Natural killer cell (primary cell): ENCODE measurements at regions not wholly inside any gene's neighbourhood (a gene's known extent, or its start where the extent isn't known, plus 50 kb on each side); places are given as distances from the start of the nearest gene placed in this dataset.

Source experiments
- ATAC-seq, 3 donors: fragments of 150-1000 bp in 2 of 3; fragments of 200-7000 bp in 1 of 3; cut with Tn5 transposase; 1 replicate in 1 of 3; 2 replicates in 2 of 3; pipeline ENCODE4 v1.10.0; 2021; ENCODE audit warnings: mild to moderate bottlenecking in 2 of 3, moderate library complexity in 2 of 3
- DNase-seq, 2 donors: peaks; one replicate each; pipeline versions ENCODE4 v3.0.0 to v3.0.0-alpha.2; 2013 to 2021; ENCODE audit warnings: mixed read lengths in 1 of 2
- H3K27ac ChIP-seq: one replicate; pipeline ENCODE4 v1.5.1; 2013; ENCODE audit warnings: mild to moderate bottlenecking, low read length
- H3K27me3 ChIP-seq: one replicate; pipeline ENCODE4 v1.6.1; 2013; ENCODE audit warnings: low read length; ENCODE audit not compliant: control insufficient read depth, insufficient read depth
- H3K36me3 ChIP-seq: one replicate; pipeline ENCODE4 v1.6.1; 2013; ENCODE audit warnings: low read length; ENCODE audit not compliant: control insufficient read depth, insufficient read depth
- H3K4me1 ChIP-seq: one replicate; pipeline ENCODE4 v1.6.1; 2013; ENCODE audit warnings: low read length; ENCODE audit not compliant: control insufficient read depth, insufficient read depth
- H3K4me3 ChIP-seq: one replicate; pipeline ENCODE4 v1.5.1; 2013; ENCODE audit warnings: low read length
- H3K9me3 ChIP-seq: one replicate; pipeline ENCODE4 v1.6.1; 2013; ENCODE audit warnings: low read length; ENCODE audit not compliant: control insufficient read depth, insufficient read depth
- H3K27ac Mint-ChIP-seq, 2 donors: one replicate each; pipeline ENCODE4 v1.8.0; 2022; ENCODE audit warnings: mild to moderate bottlenecking in 2 of 2, mixed read lengths in 2 of 2, moderate library complexity in 1 of 2
- H3K27me3 Mint-ChIP-seq, 2 donors: one replicate each; pipeline ENCODE4 v1.8.0; 2022; ENCODE audit warnings: low read depth in 2 of 2, mixed read lengths in 2 of 2
- H3K36me3 Mint-ChIP-seq: one replicate; pipeline ENCODE4 v1.8.0; 2022; ENCODE audit warnings: mixed read lengths
- H3K4me1 Mint-ChIP-seq, 2 donors: one replicate each; pipeline ENCODE4 v1.8.0; 2022; ENCODE audit warnings: mixed read lengths in 2 of 2
- H3K4me3 Mint-ChIP-seq: one replicate; pipeline ENCODE4 v1.8.0; 2022; ENCODE audit warnings: mild to moderate bottlenecking, moderate library complexity, mixed read lengths
- H3K9me3 Mint-ChIP-seq, 2 donors: one replicate each; pipeline ENCODE4 v1.8.0; 2022; ENCODE audit warnings: mixed read lengths in 2 of 2
- WGBS: methylation state at CpG from one replicate; pipeline ENCODE4 v1.1.7; 2013; ENCODE audit warnings: missing lambda C conversion rate; ENCODE audit not compliant: insufficient coverage; 5-methylcytosine and 5-hydroxymethylcytosine counted together
- intact Hi-C: fragments of 100-400 bp; cut with micrococcal nuclease; formaldehyde crosslinking; loops from one replicate; pipeline ENCODE4 v1.14.2; 2022
- TF ChIP-seq, protein P1 (sequence below): fragments of 200-600 bp; IDR thresholded peaks from one replicate; pipeline ENCODE4 v1.8.0; 2022; ENCODE audit warnings: antibody characterized with exemption

DNA sequence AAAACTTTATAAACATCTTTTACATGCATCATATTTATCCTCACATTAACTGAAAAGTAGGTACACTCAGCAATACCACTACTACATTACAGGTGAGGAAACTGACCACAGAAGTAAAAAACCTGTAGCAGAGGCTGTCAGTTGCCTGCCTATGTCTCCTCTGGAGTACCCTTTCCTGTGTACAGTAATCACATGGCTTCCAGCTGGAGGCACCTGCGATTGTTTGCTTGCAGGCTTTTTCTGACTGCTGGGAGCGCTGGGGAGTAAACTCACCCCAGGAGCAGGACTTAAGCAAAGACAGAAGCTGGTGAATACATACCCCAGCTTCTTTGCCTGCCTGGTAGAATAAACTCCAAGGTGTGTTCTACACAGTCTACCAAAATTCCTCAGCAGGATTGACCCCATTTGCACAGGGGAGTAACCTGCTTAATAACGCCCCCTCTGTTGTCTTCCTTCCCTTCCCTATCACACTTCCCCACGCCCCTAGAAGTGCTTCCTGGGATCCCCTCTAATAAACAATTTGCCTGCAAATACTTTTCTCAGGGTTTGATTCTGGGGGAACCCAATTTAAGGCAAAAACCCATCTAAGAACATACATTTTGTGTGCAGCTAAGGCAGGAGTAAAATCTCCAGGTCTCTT is 138.9 kb downstream of the PTH2R start:
- no peaks in the 10 kb centered on the region for H3K27me3 Mint-ChIP-seq
- H3K36me3 Mint-ChIP-seq, result no peaks in the 10 kb centered on the region
- no peak for DNase-seq
- no peaks in the 10 kb centered on the region for H3K9me3 ChIP-seq
- no peaks in the 10 kb centered on the region for H3K36me3 ChIP-seq
- ATAC-seq, result no peak
- peaks cover 3% of the 10 kb centered on the region in 2 donors for H3K9me3 Mint-ChIP-seq
- H3K4me3 ChIP-seq, result no peak overlapping the region
- H3K27me3 ChIP-seq, result no peaks in the 10 kb centered on the region
- no peak overlapping the region for H3K27ac ChIP-seq
- H3K27ac Mint-ChIP-seq, result no peak overlapping the region
- TF ChIP-seq, protein P1, sequence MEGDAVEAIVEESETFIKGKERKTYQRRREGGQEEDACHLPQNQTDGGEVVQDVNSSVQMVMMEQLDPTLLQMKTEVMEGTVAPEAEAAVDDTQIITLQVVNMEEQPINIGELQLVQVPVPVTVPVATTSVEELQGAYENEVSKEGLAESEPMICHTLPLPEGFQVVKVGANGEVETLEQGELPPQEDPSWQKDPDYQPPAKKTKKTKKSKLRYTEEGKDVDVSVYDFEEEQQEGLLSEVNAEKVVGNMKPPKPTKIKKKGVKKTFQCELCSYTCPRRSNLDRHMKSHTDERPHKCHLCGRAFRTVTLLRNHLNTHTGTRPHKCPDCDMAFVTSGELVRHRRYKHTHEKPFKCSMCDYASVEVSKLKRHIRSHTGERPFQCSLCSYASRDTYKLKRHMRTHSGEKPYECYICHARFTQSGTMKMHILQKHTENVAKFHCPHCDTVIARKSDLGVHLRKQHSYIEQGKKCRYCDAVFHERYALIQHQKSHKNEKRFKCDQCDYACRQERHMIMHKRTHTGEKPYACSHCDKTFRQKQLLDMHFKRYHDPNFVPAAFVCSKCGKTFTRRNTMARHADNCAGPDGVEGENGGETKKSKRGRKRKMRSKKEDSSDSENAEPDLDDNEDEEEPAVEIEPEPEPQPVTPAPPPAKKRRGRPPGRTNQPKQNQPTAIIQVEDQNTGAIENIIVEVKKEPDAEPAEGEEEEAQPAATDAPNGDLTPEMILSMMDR, result no peak
- H3K4me1 Mint-ChIP-seq, result no peaks in the 10 kb centered on the region
- intact Hi-C loops, result no loop called here
- WGBS, result 27% methylated on average over 4 of the region's 4 CpGs
- H3K4me1 ChIP-seq, result no peaks in the 10 kb centered on the region
- H3K4me3 Mint-ChIP-seq, result no peak overlapping the region

DNA sequence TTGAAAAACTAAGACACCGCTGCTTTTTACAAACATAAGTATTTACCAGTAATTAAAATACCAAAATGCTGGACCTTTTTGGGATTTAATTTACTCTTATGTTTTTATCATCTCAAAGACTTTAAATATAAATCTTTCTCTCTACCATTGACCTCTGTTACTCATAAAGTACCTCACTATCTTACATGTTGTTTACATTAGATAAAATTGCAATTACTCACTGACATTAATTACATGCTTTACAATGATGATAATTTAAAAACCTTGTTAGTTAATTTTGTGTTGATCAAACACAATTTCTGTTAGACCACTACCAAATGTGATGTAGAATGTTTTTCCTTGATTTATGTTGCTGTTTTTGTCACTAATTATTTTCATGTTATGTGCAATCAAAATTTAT is 139.5 kb downstream of the PTH2R start:
- TF ChIP-seq, protein P1, result no peak

DNA sequence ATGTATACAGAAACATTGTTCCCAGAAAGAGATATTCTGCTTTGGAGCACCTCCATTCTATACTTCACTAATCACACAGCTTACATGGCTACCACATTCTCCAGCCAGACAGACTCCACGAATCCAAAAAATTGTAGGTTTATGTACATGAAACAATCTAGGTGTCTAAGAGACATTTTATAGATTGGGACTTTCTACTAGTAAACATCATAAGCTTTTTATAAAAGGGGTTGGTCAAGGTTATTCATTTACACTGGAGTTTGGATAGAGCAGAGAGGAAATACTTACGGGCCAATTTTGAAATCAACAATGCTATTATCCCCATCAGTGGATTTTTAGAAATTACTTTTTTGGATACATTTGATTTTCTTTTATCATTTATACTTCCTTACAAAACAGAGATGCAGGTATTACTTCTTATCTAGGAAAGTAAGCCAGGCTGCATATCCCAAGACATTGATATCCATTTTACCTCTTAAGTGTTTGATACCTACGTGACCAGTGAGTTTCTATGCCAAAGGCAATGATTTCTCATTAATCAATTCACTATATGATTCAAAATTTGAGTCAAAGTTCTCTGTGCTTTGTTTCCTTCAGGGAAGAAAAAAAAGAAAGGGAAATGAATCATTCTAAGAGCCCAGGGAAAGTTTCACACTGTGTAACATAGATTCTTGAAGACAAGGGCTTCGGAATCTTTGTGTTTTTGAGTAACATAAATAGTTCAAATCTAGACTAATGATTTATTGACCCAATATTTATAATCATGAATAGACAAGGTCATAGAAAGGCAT is 140.5 kb downstream of the PTH2R start:
- H3K27me3 Mint-ChIP-seq, result no peaks in the 10 kb centered on the region
- TF ChIP-seq, protein P1, result no peak
- peaks cover 7 to 8% of the 10 kb centered on the region in 2 donors for H3K9me3 Mint-ChIP-seq
- no peak overlapping the region for H3K4me3 Mint-ChIP-seq
- intact Hi-C loops, result no loop called here
- ATAC-seq (no peak), DNase-seq (no peak)
- H3K36me3 ChIP-seq, result no peaks in the 10 kb centered on the region
- no peaks in the 10 kb centered on the region for H3K27me3 ChIP-seq
- WGBS, result 92% methylated on average over 2 of the region's 4 CpGs
- H3K4me1 ChIP-seq, result no peaks in the 10 kb centered on the region
- H3K36me3 Mint-ChIP-seq, result no peaks in the 10 kb centered on the region
- no peaks in the 10 kb centered on the region for H3K9me3 ChIP-seq
- no peak overlapping the region for H3K27ac Mint-ChIP-seq
- no peak overlapping the region for H3K27ac ChIP-seq
- H3K4me1 Mint-ChIP-seq, result no peaks in the 10 kb centered on the region
- H3K4me3 ChIP-seq, result no peak overlapping the region

More for the DNA sequence above, 139.5 kb downstream of the PTH2R start:
- ATAC-seq, result no peak
- no peak for DNase-seq
- Mint-ChIP-seq H3K4me1 (no peaks in the 10 kb centered on the region), H3K4me3 (no peak overlapping the region), H3K27ac (no peak overlapping the region), H3K27me3 (no peaks in the 10 kb centered on the region), H3K9me3 (peaks cover 7 to 8% of the 10 kb centered on the region in 2 donors), H3K36me3 (no peaks in the 10 kb centered on the region)
- Histone ChIP-seq H3K27me3 (no peaks in the 10 kb centered on the region), H3K9me3 (no peaks in the 10 kb centered on the region), H3K27ac (no peak overlapping the region), H3K4me3 (no peak overlapping the region), H3K36me3 (no peaks in the 10 kb centered on the region), H3K4me1 (no peaks in the 10 kb centered on the region)
- WGBS, result no CpG with 5 or more reads among the region's 1 CpG
- intact Hi-C loops, result no loop called here
